NCI-H2196 (cell line): ENCODE measurements at regions not wholly inside any gene's neighbourhood (a gene's known extent, or its start where the extent isn't known, plus 50 kb on each side); places are given as distances from the start of the nearest gene placed in this dataset.
"Not testable (repeated sequence)": the region's sequence is repeated elsewhere in the genome, so short reads cannot be mapped to it uniquely, and the experiment has no call there.

Experiments
- DNase-seq: peaks from one replicate; lab custom pipeline; 2025; ENCODE audit not compliant: unreplicated experiment; lab: John Stamatoyannopoulos, UW

DNA sequence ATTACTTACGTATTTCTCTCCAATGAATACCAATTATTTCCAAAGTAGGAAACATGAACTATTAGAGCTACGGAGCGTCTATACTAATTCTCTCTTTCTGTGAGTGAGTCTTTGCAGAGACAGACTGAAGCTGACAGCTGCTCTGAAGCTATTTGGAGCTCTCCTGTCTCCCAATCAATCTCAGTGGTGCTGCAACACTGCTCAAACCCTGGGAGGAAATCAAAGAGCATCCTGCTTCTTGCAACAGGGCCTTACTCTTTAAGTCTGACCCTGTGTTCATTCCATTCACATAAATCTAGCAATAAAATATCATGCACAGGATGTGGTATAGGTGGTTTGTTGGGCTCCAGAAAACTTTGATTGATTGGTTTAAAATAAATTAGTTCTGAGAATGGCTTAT lies 685.7 kb upstream of the IGFBP3 start:
- DNase-seq: no peak

DNA sequence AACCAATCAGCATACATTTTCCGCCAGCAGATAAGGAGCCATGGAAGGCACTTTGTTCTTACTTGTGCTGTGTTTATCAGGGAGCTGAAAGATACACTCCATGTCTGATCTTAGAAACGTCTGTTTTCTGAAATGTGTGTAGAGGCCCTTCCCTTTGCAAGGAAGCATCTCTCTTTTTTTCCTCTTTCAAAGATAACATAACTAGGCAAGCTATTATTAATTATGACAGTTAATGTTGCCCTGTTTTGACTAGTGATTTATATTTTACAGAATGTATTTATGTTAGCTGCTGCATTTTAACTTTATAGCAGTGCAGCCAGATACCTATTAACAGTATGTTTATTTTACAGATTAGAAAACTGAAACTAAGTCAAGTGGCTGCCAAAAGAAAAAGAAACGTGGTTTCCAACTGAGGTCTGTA lies 683.2 kb upstream of the IGFBP3 start:
- DNase-seq: no peak

GRCh38 chr7:46603780-46604179 lies 682.7 kb upstream of the IGFBP3 start:
- no peak for DNase-seq

- DNase-seq: no peak
Measured at GRCh38 chr7:46603296-46603752, 682.3 kb upstream of the IGFBP3 start.

DNA sequence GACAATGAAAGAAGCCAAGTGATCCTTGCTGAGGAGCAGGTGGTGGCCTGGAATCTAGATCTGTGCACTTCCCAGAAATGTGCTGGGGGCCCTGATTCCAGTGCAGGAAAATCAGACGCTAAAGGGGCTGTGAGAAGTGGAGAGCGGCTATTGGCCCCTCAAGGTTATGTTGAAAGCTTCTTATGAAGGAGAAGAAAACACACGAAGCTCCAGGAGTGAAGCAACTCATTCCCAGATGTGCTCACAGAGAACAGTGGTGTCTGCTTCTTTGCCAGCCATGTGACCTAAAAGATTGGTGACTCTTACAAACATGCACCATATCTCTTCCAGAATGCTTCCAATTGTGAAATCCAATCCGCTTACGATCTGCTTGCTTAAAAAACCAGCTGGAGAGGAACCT lies 679.3 kb upstream of the IGFBP3 start:
- no peak for DNase-seq

DNA sequence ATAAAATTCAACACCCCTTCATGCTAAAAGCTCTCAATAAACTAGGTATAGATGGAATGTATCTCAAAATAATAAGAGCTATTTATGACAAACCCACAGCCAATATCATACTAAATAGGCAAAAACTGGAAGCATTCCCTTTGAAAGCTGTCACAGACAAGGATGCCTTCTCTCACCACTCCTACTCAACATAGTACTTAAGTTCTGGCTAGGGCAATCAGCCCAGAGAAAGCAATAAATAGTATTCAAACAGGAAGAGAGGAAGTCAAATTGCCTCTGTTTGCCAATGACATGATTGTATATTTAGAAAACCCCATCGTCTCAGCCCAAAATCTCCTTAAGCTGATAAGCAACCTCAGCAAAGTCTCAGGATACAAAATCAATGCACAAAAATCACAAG lies 673.8 kb upstream of the IGFBP3 start:
- not testable (repeated sequence) for DNase-seq

GRCh38 chr7:46590918-46591905 lies 670.1 kb upstream of the IGFBP3 start:
- not testable (repeated sequence) for DNase-seq

GRCh38 chr7:46589286-46589685 lies 668.2 kb upstream of the IGFBP3 start:
- no peak for DNase-seq

- DNase-seq: no peak
Measured at GRCh38 chr7:46586406-46586805, 665.3 kb upstream of the IGFBP3 start.

DNA sequence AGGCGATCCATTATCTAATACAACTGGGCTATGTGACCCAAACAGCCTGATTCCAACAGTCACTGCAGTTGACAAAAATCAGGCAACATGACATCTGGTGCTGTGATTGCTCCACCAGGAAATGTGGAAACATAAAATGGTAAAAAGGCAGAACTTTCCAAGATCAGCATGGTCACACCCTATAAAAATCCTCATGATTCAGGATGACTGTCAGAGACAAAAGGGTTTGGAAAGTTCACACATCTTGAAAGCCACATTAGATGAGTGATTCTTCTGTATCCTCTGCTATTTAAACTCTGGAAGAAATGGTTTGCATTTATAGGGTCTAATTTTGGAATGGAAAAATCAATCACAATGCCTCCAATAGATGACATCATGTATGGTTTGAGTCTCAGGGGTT lies 662.6 kb upstream of the IGFBP3 start:
- no peak for DNase-seq

DNA sequence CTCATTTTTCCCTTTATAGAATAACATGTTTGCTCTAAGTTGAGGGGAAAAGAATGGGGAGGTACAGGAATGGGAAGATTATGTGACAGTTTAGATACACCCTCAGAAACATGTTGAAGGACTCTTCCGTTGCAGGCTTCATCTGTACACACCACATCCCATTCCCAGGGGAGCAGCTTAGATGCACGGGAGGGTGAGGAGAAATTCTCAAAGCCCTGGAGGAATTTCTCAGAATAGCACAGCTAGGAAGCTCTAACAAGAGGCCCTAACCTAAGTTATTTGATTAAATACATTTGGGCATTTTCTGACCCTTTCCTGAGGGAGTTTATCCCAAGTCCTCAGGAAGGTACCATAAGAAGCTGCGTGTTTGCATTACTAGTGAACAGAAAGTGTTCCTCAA lies 660.2 kb upstream of the IGFBP3 start:
- no peak for DNase-seq

GRCh38 chr7:46580766-46581165 lies 659.7 kb upstream of the IGFBP3 start:
- DNase-seq: no peak

DNA sequence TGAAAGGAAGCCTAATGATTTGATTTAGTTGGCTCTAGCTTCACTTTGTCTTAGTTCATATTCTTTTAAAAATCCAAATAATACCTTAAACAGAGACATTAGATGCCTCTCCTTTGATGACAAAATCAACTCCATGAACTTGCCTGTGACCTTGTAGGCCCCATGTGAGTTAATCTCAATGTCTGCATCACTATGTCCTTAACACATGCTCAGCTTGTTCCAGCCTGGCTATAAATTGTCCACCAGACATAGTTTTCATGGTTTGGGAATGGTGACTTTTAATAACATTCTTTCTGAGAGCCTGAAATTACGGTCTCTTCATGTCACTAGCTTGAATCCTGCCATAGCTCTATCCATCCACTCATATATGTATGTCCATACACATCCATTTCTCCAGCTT lies 656.3 kb upstream of the IGFBP3 start:
- no peak for DNase-seq

- DNase-seq: no peak
Measured at GRCh38 chr7:46576950-46577349, 655.9 kb upstream of the IGFBP3 start.

GRCh38 chr7:46572691-46573090 lies 651.6 kb upstream of the IGFBP3 start:
- no peak for DNase-seq

DNA sequence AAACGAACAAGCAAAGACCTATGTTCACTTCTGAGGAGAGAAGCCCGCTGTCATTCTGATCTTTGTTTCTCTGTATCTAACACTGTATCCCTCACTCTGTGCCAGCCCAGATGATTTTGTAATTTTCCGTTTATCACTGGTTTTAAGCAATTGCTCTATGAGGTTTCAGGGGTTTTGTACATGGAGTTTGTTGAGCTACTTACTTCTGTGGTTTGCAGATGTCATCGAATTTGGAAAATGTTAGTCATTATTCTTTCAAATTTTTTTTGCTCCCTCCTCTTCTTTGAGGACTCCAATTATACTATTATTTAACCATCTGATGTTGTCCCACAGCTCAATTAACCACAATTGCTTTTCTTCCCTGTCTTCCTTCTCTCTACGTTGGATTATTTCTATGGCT lies 650.9 kb upstream of the IGFBP3 start:
- no peak for DNase-seq

DNA sequence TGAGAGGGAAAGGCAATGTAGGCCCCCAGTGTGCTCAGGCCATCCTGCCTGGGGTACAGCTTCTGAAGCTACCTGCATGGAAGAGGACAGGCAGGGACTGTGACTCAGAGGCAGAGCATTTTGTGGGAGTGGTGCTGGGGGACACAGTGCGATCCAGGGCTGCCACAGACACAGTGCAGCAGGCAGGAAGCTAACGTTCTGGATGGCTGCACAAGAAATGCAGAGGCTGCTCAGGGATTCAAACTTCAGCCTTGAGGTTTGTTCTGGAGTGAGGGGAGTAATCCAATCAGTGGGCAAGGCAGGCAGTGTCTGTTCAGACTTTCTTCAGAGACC lies 648.0 kb upstream of the IGFBP3 start:
- no peak for DNase-seq

DNA sequence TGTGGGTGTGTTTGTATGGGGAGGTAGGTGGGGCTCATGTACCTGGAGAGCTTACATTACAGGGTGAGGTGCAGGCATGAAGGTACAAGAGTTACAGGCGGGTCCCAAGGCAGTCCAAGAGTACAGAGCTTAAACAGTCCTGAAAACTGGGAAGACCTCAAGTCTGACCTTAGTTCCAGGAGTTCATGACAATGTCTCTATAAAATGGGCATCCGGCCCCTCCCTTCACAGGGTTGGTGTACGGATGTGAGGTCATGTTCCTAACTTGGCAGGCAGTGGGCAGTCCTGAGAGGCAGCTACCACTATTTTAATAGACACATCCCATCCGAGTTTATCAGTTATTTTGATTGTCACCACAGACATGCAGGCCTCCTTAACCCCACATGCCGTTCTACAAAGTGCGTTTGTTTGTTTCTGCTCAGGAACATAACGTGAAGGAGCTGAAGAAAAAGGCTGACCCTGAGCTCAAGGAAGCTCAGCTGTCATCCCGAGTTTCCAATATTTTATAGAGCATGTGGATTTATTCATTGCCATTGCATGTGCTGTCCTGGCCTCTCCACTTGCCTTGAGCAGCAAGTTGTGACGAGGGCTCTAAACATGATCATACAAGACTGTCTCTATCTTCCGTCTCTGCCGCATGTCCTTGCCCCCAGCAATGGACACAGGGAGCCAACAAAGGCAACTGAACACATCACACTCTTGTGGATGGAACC lies 647.5 kb upstream of the IGFBP3 start:
- no peak for DNase-seq

GRCh38 chr7:46567858-46568257 lies 646.8 kb upstream of the IGFBP3 start:
- no peak for DNase-seq

GRCh38 chr7:46566097-46566774 lies 645.2 kb upstream of the IGFBP3 start:
- no peak for DNase-seq

GRCh38 chr7:46565253-46566096 lies 644.4 kb upstream of the IGFBP3 start:
- DNase-seq: no peak
